HG02885 (cell line): ENCODE measurements at regions not wholly inside any gene's neighbourhood (a gene's known extent, or its start where the extent isn't known, plus 50 kb on each side); places are given as distances from the start of the nearest gene placed in this dataset.

ENCODE experiments used
- ATAC-seq: cut with Tn5 transposase; IDR thresholded peaks from one replicate; pipeline ENCODE4 v1.9.1; 2021; ENCODE audit warnings: mild to moderate bottlenecking; ENCODE audit not compliant: unreplicated experiment, poor library complexity

GRCh38 chr1:82695443-82695842, 894.7 kb downstream of the ADGRL2 start:
- no peak for ATAC-seq

GRCh38 chr1:82690411-82690810, 889.7 kb downstream of the ADGRL2 start:
- ATAC-seq: no peak

- no peak for ATAC-seq
These were observed 888.5 kb downstream of the ADGRL2 start for GRCh38 chr1:82689217-82689616.

GRCh38 chr1:82686774-82687173, 886.0 kb downstream of the ADGRL2 start:
- ATAC-seq: no peak

- no peak for ATAC-seq
These were observed 846.2 kb downstream of the ADGRL2 start for GRCh38 chr1:82646888-82647287.

GRCh38 chr1:82646336-82646735, 845.6 kb downstream of the ADGRL2 start:
- no peak for ATAC-seq

- no peak for ATAC-seq
These were observed 843.6 kb downstream of the ADGRL2 start for GRCh38 chr1:82644186-82644915.

- ATAC-seq: no peak
These were observed 839.6 kb downstream of the ADGRL2 start for GRCh38 chr1:82640352-82640751.

GRCh38 chr1:82634266-82634665, 833.5 kb downstream of the ADGRL2 start:
- no peak for ATAC-seq

GRCh38 chr1:82632155-82632554, 831.4 kb downstream of the ADGRL2 start:
- ATAC-seq: no peak

- ATAC-seq: no peak
These were observed 828.2 kb downstream of the ADGRL2 start for GRCh38 chr1:82628887-82629286.

GRCh38 chr1:82625537-82625936, 824.8 kb downstream of the ADGRL2 start:
- ATAC-seq: no peak

- ATAC-seq: no peak
These were observed 820.3 kb downstream of the ADGRL2 start for GRCh38 chr1:82621076-82621475.

- no peak for ATAC-seq
These were observed 813.4 kb downstream of the ADGRL2 start for GRCh38 chr1:82614090-82614489.

- ATAC-seq: no peak
These were observed 812.3 kb downstream of the ADGRL2 start for GRCh38 chr1:82612986-82613385.

- no peak for ATAC-seq
These were observed 805.8 kb downstream of the ADGRL2 start for GRCh38 chr1:82606546-82606945.

GRCh38 chr1:82604524-82604923, 803.8 kb downstream of the ADGRL2 start:
- no peak for ATAC-seq

GRCh38 chr1:82600314-82600713, 799.6 kb downstream of the ADGRL2 start:
- ATAC-seq: no peak

- no peak for ATAC-seq
These were observed 798.1 kb downstream of the ADGRL2 start for GRCh38 chr1:82598812-82599211.

GRCh38 chr1:82598337-82598736, 797.6 kb downstream of the ADGRL2 start:
- no peak for ATAC-seq

GRCh38 chr1:82597649-82598048, 796.9 kb downstream of the ADGRL2 start:
- no peak for ATAC-seq

- ATAC-seq: no peak
These were observed 796.4 kb downstream of the ADGRL2 start for GRCh38 chr1:82597141-82597540.

- no peak for ATAC-seq
These were observed 792.8 kb downstream of the ADGRL2 start for GRCh38 chr1:82593561-82593960.
